Upper lobe of left lung (tissue), 4 donors: ENCODE measurements at regions not wholly inside any gene's neighbourhood (a gene's known extent, or its start where the extent isn't known, plus 50 kb on each side); places are given as distances from the start of the nearest gene placed in this dataset.

Source experiments
- POLR2A ChIP-seq, 4 donors: fragments of 450-650 bp; IDR thresholded peaks; one replicate each; pipeline ENCODE4 v1.5.1; 2016 to 2017; ENCODE audit warnings: antibody characterized with exemption in 4 of 4, mild to moderate bottlenecking in 2 of 4
- POLR2AphosphoS5 ChIP-seq, 2 donors: sonication (generic); formaldehyde crosslinking; IDR thresholded peaks; one replicate each; pipeline ENCODE4 v1.5.1; 2017; ENCODE audit warnings: antibody characterized with exemption in 2 of 2
- TF ChIP-seq, protein P1 (sequence below), 6 experiments: fragments of 450-650 bp in 4 of 6; fragments of 200-600 bp in 2 of 6; sonication (generic) in 2 of 6; IDR thresholded peaks; one replicate each; pipeline ENCODE4 v1.5.1; 2016 to 2019; ENCODE audit warnings: antibody characterized with exemption in 6 of 6

DNA sequence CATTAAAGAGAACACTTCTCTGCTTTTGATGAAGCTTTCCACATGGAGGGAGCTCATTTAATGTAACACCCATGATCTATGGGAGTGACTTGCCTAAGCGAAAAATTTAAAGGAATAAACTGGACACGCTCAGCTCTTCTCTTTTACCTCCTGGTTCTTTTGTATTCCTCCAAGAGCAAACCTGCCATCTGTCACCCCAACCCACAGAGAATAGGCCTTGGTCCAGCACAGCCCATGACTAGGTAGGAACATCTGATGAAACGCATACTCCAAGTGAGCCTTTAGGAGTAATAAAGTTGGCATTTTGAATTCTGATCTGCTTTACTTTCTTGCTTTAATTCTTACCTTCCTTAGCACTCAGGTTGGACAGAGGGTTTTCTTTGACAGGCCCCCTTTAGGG, 389.0 kb downstream of the HNRNPD start:
- TF ChIP-seq POLR2AphosphoS5 (IDR thresholded peaks at IDR 0.05) (no peak), POLR2A (IDR thresholded peaks at IDR 0.05) (no peak)
- TF ChIP-seq, protein P1, sequence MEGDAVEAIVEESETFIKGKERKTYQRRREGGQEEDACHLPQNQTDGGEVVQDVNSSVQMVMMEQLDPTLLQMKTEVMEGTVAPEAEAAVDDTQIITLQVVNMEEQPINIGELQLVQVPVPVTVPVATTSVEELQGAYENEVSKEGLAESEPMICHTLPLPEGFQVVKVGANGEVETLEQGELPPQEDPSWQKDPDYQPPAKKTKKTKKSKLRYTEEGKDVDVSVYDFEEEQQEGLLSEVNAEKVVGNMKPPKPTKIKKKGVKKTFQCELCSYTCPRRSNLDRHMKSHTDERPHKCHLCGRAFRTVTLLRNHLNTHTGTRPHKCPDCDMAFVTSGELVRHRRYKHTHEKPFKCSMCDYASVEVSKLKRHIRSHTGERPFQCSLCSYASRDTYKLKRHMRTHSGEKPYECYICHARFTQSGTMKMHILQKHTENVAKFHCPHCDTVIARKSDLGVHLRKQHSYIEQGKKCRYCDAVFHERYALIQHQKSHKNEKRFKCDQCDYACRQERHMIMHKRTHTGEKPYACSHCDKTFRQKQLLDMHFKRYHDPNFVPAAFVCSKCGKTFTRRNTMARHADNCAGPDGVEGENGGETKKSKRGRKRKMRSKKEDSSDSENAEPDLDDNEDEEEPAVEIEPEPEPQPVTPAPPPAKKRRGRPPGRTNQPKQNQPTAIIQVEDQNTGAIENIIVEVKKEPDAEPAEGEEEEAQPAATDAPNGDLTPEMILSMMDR (IDR thresholded peaks at IDR 0.05) = no peak
